Bronchial epithelial cell (primary cell): ENCODE measurements at regions not wholly inside any gene's neighbourhood (a gene's known extent, or its start where the extent isn't known, plus 50 kb on each side); places are given as distances from the start of the nearest gene placed in this dataset.

Experiments used
- DNase-seq: peaks from one replicate; pipeline ENCODE4 v3.0.0-alpha.2; 2010; ENCODE audit warnings: low read depth
- FAIRE-seq: peaks from 2 replicates; lab custom pipeline; 2011; peaks lifted over from hg19 to GRCh38; lab: Jason Lieb, UNC
- H3K27me3 ChIP-seq: 2 replicates; pipeline ENCODE4 v1.5.1; 2011; ENCODE audit warnings: low read length; ENCODE audit not compliant: control insufficient read depth, insufficient read depth
- H3K36me3 ChIP-seq: 2 replicates; pipeline ENCODE4 v1.5.1; 2011; ENCODE audit warnings: low read length; ENCODE audit not compliant: control insufficient read depth, insufficient read depth
- H3K4me3 ChIP-seq: 2 replicates; pipeline ENCODE4 v1.5.1; 2011; ENCODE audit warnings: mild to moderate bottlenecking, low read depth, low read length, control low read depth
- CTCF ChIP-seq: IDR thresholded peaks from 2 replicates; pipeline ENCODE4 v1.5.1; 2011; ENCODE audit warnings: mild to moderate bottlenecking, moderate library complexity, low read length, control low read depth, inconsistent platforms; ENCODE audit not compliant: insufficient read depth, severe bottlenecking

- H3K4me3 ChIP-seq, result no peak overlapping the region
- TF ChIP-seq CTCF, result no peak
- FAIRE-seq (no peak), DNase-seq (no peak)
- no peaks in the 10 kb centered on the region for H3K27me3 ChIP-seq
- H3K36me3 ChIP-seq, result no peaks in the 10 kb centered on the region
Measured at GRCh38 chr2:106296182-106296815, 102.2 kb upstream of the UXS1 start.

- Histone ChIP-seq H3K4me3 (no peak overlapping the region), H3K36me3 (no peaks in the 10 kb centered on the region), H3K27me3 (no peaks in the 10 kb centered on the region)
- FAIRE-seq (no peak), DNase-seq (no peak)
- no peak for TF ChIP-seq CTCF
Measured at GRCh38 chr2:106294182-106294581, 100.1 kb upstream of the UXS1 start.

DNA sequence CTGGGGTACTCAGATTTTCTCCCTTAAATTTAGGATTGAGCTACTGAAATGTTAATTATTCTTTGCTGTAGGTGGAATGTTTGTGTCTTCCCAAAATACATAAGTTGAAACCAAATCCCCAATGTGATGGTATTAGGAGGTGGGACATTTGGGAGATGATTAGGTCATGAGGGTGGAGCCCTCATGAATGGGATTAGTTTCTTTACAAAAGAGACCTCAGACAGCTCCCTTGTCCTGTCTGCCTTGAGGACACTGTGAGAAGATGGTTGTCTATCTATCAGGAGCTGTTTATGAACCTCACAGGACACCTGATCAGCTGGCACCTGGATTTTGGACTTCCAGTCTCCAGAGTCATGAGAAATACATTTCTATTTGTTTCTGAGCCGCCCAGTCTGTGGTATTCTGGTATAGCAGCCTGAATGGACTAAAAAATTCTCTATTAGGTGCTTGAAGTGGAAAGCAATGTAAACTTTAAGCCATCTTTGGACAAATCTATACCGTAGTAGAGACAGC, 99.2 kb upstream of the UXS1 start:
- Histone ChIP-seq H3K36me3 (no peaks in the 10 kb centered on the region), H3K4me3 (no peak overlapping the region), H3K27me3 (no peaks in the 10 kb centered on the region)
- DNase-seq, result no peak
- no peak for FAIRE-seq
- no peak for TF ChIP-seq CTCF

DNA sequence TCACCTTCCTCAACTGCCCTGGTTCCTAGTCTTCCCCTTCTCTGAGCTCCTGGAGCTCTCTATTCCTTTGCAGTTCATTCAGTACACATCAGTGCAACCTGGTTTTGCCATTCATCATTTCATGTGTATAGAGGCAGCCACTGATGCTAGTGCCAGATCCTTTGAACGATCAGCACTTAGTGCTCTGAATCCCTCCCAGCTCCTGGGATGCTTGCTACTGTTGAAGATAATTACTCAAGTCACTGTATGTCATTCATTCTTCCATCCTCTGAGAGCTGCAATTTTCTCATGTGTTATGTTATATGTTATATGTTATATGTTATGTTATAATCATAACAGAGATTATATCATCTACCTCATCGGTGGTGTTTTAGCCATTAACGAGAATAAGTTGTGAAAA, 98.5 kb upstream of the UXS1 start:
- no peak for TF ChIP-seq CTCF
- Histone ChIP-seq H3K36me3 (no peaks in the 10 kb centered on the region), H3K4me3 (no peak overlapping the region), H3K27me3 (no peaks in the 10 kb centered on the region)
- FAIRE-seq, result no peak
- no peak for DNase-seq

DNA sequence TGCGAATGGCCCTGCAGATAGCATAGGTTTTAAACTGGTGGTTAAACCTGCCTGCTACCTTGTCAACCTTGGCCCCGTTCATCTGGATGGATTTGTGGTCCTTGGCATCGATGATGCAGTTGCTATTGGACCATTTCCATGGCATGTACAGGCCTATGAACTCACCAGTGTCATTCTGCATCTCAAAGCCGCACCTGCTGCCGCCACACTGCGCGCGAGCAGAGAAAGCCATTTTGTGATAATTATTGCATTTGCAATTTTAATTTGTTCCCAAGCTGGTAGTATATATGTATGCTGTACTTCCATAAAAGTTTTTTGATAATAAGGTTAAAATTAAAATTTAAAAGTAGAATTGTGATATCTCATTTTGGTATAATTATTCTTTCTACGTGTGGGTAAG, 94.8 kb upstream of the UXS1 start:
- TF ChIP-seq CTCF, result no peak

DNA sequence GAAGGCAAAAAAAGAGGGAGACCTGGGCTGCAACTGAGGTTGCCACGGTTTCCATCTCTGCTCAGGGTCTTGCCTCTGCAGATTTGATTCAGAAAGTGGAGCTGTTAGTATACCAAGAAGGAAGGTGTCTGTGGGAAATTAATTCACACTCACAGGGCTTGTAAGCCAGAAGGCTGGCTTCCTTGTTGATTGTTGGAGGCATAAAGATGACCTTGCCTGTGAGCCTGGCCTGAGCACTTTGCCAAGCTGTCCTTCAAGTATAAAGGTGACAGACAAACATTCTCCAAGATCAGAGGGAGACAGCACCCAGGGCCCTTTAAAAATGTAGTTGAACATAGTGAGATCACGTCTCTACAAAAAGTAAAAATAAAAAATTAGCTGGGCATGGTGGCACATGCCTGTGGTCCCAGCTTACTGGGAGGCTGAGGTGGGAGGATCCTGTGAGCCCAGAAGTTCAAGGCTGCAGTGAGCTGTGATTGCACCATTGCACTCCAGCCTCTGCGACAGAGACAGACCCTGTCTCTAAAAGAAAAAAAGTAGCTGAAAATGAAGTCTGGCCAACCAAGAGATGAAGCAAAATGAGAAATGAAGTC, 91.2 kb upstream of the UXS1 start:
- no peak for TF ChIP-seq CTCF
- Histone ChIP-seq H3K4me3 (no peak overlapping the region), H3K36me3 (no peaks in the 10 kb centered on the region), H3K27me3 (peaks cover 2% of the 10 kb centered on the region)
- FAIRE-seq (no peak), DNase-seq (no peak)

More for the DNA sequence above, 94.8 kb upstream of the UXS1 start:
- Histone ChIP-seq H3K27me3 (no peaks in the 10 kb centered on the region), H3K4me3 (no peak overlapping the region), H3K36me3 (no peaks in the 10 kb centered on the region)
- DNase-seq, result no peak
- no peak for FAIRE-seq
